Heart right ventricle (tissue), 16 donors: ENCODE measurements at regions not wholly inside any gene's neighbourhood (a gene's known extent, or its start where the extent isn't known, plus 50 kb on each side); places are given as distances from the start of the nearest gene placed in this dataset.

Experiments
- ATAC-seq, 8 donors: fragments of 200-7000 bp; cut with Tn5 transposase; one replicate each; pipeline ENCODE4 v1.9.1; 2020; ENCODE audit warnings: mild to moderate bottlenecking in 8 of 8, moderate library complexity in 8 of 8, moderate number of reproducible peaks in 1 of 8
- DNase-seq, 2 donors: peaks; one replicate each; pipeline ENCODE4 v3.0.0-alpha.2; 2020
- H3K27ac ChIP-seq, 10 donors: fragments of 200-600 bp; sonication (generic) in 2 of 10; one replicate each; pipeline versions ENCODE4 v1.5.0 to v1.8.0; 2020 to 2022; ENCODE audit warnings: mild to moderate bottlenecking in 3 of 10
- H3K27me3 ChIP-seq, 7 donors: fragments of 200-600 bp; one replicate each; pipeline ENCODE4 v1.8.0; 2021 to 2022; ENCODE audit warnings: mild to moderate bottlenecking in 2 of 7
- H3K36me3 ChIP-seq, 9 donors: fragments of 200-600 bp; sonication (generic) in 1 of 9; one replicate each; pipeline versions ENCODE4 v1.5.0 to v1.8.0; 2020 to 2022; ENCODE audit warnings: mild to moderate bottlenecking in 2 of 9
- H3K4me1 ChIP-seq, 9 donors: fragments of 200-600 bp; sonication (generic) in 1 of 9; one replicate each; pipeline versions ENCODE4 v1.5.0 to v1.8.0; 2020 to 2022; ENCODE audit warnings: mild to moderate bottlenecking in 4 of 9
- H3K4me3 ChIP-seq, 10 donors: fragments of 200-600 bp; sonication (generic) in 2 of 10; one replicate each; pipeline versions ENCODE4 v1.5.0 to v1.8.0; 2020 to 2022; ENCODE audit warnings: mild to moderate bottlenecking in 7 of 10, moderate library complexity in 2 of 10
- H3K9me3 ChIP-seq, 11 donors: fragments of 200-600 bp in 10 of 11; sonication (generic) in 2 of 11; one replicate each; pipeline versions ENCODE4 v1.5.0 to v1.8.0; 2013 to 2022; ENCODE audit warnings: mild to moderate bottlenecking in 2 of 11, control low read depth in 1 of 11, moderate library complexity in 1 of 11
- WGBS, 2 donors: extraction: QIAGEN DNeasy Blood & Tissue Kit; methylation state at CpG; one replicate each; pipeline ENCODE4 v1.1.7; 2013; ENCODE audit warnings: inconsistent platforms in 1 of 2; 5-methylcytosine and 5-hydroxymethylcytosine counted together
- intact Hi-C, 10 donors: fragments of 100-400 bp; cut with DNase I; formaldehyde crosslinking; loops; one replicate each; pipeline versions ENCODE4 v1.11.1 to v1.14.2; 2022
- TF ChIP-seq, protein P1 (sequence below), 9 donors: fragments of 200-600 bp; sonication (generic) in 2 of 9; IDR thresholded peaks; one replicate each; pipeline versions ENCODE4 v1.5.0 to v1.8.0; 2021 to 2022; ENCODE audit warnings: antibody characterized with exemption in 9 of 9, mild to moderate bottlenecking in 5 of 9, moderate library complexity in 1 of 9
- donor health status: Arrhythmogenic right ventricular cardiomyopathy.
- donor health status: ischemic (EF 13 %, LVEDD 7.1; RV severe dilation, severe dysfunction).
- donor health status: healthy with polysubstance abuse.
- donor health status: DM: no; HTN: yes; CAD: no.
- donor health status: DM: no; HTN: no; CAD: no.
- donor health status: ischemic (EF 25% LVEDD 6.9; RV normal size, moderate dysfunction).
- donor health status: ischemic (EF 25% LVEDD 5.7; RV mildly dilated, moderate dysfunction).
- donor health status: healthy.
- donor health status: DM: yes; HTN: yes; CAD: no.
- donor health status: Ischemic cardiomyopathy.
- donor health status: ischemic (EF 35%, LVEDD 5.7; RV mildly dilated, moderate dysfunction).
- donor health status: nonischemic (EF 11% LVEDD 7.7; RV severe dilation, severe dysfunction).
- donor health status: DM: yes; HTN: yes; CAD: no.
- donor health status: PGD.
- donor health status: ischemic (EF 29% LVEDD 5.4; RV normal size, mild dysfunction).
- donor health status: nonischemic (EF 23%, LVEDD 6.1; RV moderate dilation, normal function).

DNA sequence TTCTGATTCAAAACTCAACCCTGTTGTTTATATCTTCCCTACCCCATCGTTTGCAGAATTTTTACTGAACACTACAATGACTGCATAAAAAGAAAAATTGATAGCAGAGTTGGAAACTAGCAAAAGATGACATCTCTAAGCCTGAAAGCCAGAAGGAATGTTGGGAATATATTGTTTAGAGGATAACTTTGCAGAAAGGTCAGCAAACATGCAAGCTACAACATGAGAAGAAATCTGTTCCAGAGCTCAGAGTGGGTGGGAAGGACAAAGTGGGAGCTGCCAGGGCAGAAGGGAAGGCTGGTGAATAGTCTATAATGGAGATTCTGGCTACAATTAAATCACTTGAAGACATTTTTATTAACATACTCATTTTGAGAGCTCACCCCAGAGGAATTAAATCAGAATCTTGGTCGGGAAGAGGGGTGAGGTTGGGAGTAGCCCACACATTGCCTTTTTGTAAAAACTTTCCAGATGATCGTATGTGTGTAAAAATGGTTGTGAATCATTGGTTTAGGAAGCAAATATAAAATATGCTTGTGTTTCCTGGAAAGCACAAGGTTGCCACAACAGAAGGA, 574.8 kb downstream of the FLRT2 start:
- no peaks in the 10 kb centered on the region for H3K36me3 ChIP-seq
- H3K27ac ChIP-seq = no peak overlapping the region
- ATAC-seq (no peak), DNase-seq (no peak)
- TF ChIP-seq, protein P1, sequence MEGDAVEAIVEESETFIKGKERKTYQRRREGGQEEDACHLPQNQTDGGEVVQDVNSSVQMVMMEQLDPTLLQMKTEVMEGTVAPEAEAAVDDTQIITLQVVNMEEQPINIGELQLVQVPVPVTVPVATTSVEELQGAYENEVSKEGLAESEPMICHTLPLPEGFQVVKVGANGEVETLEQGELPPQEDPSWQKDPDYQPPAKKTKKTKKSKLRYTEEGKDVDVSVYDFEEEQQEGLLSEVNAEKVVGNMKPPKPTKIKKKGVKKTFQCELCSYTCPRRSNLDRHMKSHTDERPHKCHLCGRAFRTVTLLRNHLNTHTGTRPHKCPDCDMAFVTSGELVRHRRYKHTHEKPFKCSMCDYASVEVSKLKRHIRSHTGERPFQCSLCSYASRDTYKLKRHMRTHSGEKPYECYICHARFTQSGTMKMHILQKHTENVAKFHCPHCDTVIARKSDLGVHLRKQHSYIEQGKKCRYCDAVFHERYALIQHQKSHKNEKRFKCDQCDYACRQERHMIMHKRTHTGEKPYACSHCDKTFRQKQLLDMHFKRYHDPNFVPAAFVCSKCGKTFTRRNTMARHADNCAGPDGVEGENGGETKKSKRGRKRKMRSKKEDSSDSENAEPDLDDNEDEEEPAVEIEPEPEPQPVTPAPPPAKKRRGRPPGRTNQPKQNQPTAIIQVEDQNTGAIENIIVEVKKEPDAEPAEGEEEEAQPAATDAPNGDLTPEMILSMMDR (IDR thresholded peaks at IDR 0.05) = no peak
- intact Hi-C loops = no loop called here
- peaks cover 0 to 7% (median 0%) of the 10 kb centered on the region in 11 donors for H3K9me3 ChIP-seq
- no peak overlapping the region for H3K4me3 ChIP-seq
- H3K4me1 ChIP-seq = no peaks in the 10 kb centered on the region
- no peaks in the 10 kb centered on the region for H3K27me3 ChIP-seq
- WGBS, 2 donors = 62 to 63% methylated on average over 3 of the region's 3 CpGs

DNA sequence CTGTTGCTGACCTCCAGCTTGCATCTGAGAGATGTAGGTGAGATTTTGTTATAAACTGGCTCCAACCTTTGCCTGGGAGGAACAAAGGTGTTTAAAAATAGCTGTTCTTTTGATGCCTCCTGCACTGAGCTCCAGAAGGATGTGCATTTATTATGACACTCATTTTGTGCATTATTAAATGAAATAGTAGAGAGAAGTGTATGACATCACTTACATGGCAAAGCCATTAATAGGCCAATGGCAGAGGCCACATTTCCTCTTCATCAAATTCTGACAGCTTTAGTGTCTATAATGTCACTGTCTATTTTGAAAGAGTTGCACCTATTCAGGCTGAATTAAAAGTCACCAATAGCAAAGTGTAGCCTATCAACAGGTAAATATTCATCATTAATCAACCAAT, 564.6 kb downstream of the FLRT2 start:
- H3K36me3 ChIP-seq = no peaks in the 10 kb centered on the region
- H3K4me1 ChIP-seq = no peaks in the 10 kb centered on the region
- TF ChIP-seq, protein P1 (IDR thresholded peaks at IDR 0.05) = no peak
- H3K9me3 ChIP-seq = peaks cover 0 to 14% (median 0%) of the 10 kb centered on the region in 11 donors
- intact Hi-C loops = no loop called here
- H3K4me3 ChIP-seq = no peak overlapping the region
- DNase-seq (no peak), ATAC-seq (no peak)
- no peaks in the 10 kb centered on the region for H3K27me3 ChIP-seq
- H3K27ac ChIP-seq = no peak overlapping the region

DNA sequence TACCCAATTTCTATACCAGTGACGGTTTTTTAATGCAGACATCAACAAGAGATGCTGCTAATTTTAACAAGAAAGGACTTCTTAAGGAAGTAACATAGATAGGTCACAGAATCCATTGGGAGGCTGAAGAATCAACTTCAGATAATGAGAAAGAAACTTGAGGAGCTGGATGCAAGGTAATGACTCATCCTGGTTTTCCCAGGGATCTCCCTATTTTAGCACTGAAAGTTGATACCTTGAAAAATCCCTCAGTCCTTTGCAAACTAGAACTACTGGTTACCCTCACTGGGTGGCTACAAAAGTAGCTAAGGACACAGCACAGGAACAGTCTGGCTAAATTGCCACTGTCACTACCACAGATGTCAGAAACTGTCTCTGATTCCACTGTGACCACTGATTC, 561.9 kb downstream of the FLRT2 start:
- H3K27me3 ChIP-seq = no peaks in the 10 kb centered on the region
- WGBS, 2 donors = 80 to 83% methylated on average over 1 of the region's 1 CpG
- ATAC-seq = no peak
- peaks cover 0 to 14% (median 0%) of the 10 kb centered on the region in 11 donors for H3K9me3 ChIP-seq
- H3K4me1 ChIP-seq = no peaks in the 10 kb centered on the region
- no peak for DNase-seq
- TF ChIP-seq, protein P1 (IDR thresholded peaks at IDR 0.05) = no peak
- H3K27ac ChIP-seq = no peak overlapping the region
- intact Hi-C loops = no loop called here
- H3K4me3 ChIP-seq = no peak overlapping the region
- H3K36me3 ChIP-seq = no peaks in the 10 kb centered on the region

DNA sequence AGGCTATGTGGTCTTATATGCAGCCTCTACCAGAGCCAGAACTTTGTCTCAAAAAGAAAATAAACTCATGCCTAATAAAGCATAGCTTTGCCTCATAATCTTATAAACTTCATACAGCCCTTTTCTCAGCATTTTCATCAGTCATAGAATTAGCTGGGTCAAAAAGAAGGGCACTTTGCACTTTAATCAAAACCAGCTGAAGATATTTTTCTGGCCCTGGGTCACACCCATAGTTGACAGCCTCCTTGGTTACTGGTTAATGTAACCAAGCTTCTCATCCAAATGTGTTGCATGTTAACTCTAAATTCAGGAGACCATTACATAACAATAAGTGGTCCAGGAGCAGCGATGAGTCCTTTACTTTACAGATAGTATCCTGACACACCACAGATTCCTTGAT, 558.2 kb downstream of the FLRT2 start:
- Histone ChIP-seq H3K36me3 (no peaks in the 10 kb centered on the region), H3K27me3 (no peaks in the 10 kb centered on the region), H3K4me1 (no peaks in the 10 kb centered on the region), H3K4me3 (no peak overlapping the region), H3K9me3 (peaks cover 0 to 7% (median 0%) of the 10 kb centered on the region in 11 donors), H3K27ac (no peak overlapping the region)
- 78 to 85% methylated on average over 1 of the region's 1 CpG for WGBS, 2 donors
- no peak for DNase-seq
- TF ChIP-seq, protein P1 (IDR thresholded peaks at IDR 0.05) = no peak
- no peak for ATAC-seq
- intact Hi-C loops = no loop called here
